ENCODE measurements at regions not wholly inside any gene's neighbourhood (a gene's known extent, or its start where the extent isn't known, plus 50 kb on each side); places are given as distances from the start of the nearest gene placed in this dataset.
"Not testable (repeated sequence)": the region's sequence is repeated elsewhere in the genome, so short reads cannot be mapped to it uniquely, and the experiment has no call there.

DNA sequence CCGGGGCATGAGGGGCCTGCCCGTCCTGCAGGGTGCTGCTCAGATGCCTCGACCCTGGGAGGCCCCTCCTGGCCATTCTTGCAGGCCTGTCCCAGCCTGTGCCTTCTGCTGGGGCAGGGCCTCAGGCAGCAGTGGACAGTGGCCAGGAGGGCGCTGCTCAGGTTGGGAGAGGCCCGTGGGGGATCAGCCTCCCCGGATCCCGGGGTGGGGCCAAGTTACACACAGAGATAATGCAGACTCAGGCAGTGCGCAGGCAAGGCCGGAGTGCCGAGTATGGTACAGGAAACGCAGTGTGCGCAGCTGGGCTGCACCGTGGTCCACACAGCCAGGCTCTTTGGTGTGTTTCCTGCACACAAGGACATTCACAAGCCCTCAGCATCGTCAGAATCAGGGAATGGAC, 147.6 kb downstream of the LAT start:
- H3K9me3 ChIP-seq (ENCODE audit: control insufficient read depth, insufficient read depth, low read length); H3K4me1 ChIP-seq (ENCODE audit: control insufficient read depth, insufficient read depth, low read length); H4K8ac ChIP-seq (ENCODE audit: low read depth in 2 of 2, low read length in 2 of 2); H3K14ac ChIP-seq (replicated peaks; ENCODE audit: low read depth, low read length); H4K5ac ChIP-seq (ENCODE audit: low read depth, low read length); CTCF ChIA-PET; H3K9me1 ChIP-seq (ENCODE audit: insufficient read depth, low read length); H3K23ac ChIP-seq (ENCODE audit: low read depth, low read length); H3K36me3 ChIP-seq (ENCODE audit: control insufficient read depth, insufficient read depth, low read length); H4K20me1 ChIP-seq (ENCODE audit: insufficient read depth, low read length); H2AK5ac ChIP-seq (ENCODE audit: low read depth, low read length); H2AK9ac ChIP-seq (replicated peaks; ENCODE audit: low read depth, low read length, poor library complexity); POLR2A ChIA-PET (ENCODE audit: unreplicated experiment); H3K56ac ChIP-seq (ENCODE audit: extremely low read depth, insufficient read depth, low read length); H3K4ac ChIP-seq (ENCODE audit: low read depth, low read length); H3K18ac ChIP-seq (ENCODE audit: low read depth, low read length); H2BK5ac ChIP-seq (ENCODE audit: low read depth, low read length, poor library complexity, severe bottlenecking); H4K91ac ChIP-seq (ENCODE audit: insufficient read depth, low read depth, low read length); H3K79me1 ChIP-seq (ENCODE audit: low read depth in 1 of 2, low read length in 2 of 2); H2BK120ac ChIP-seq (ENCODE audit: low read depth, low read length); ATAC-seq (ENCODE audit: low read depth); H3K4me2 ChIP-seq (ENCODE audit: low read depth, low read length); H3K27ac ChIP-seq (ENCODE audit: insufficient read depth, low read length); BruUV-seq (replicated peaks); H2BK20ac ChIP-seq (ENCODE audit: low read depth, low read length); H2BK15ac ChIP-seq (ENCODE audit: low read depth, low read length); intact Hi-C loops (cut with micrococcal nuclease); H2AFZ ChIP-seq (replicated peaks; ENCODE audit: low read length, poor library complexity); H3K9ac ChIP-seq (ENCODE audit: low read depth, low read length); H3K27me3 ChIP-seq (ENCODE audit: control insufficient read depth, insufficient read depth, low read length); DNase-seq; H3K4me3 ChIP-seq (ENCODE audit: insufficient read depth, low read depth, low read length); in situ Hi-C loops (cut with MboI; ENCODE audit: low sequenced_read_pairs); dilution Hi-C loops (cut with HindIII; ENCODE audit: low sequenced_read_pairs, unreplicated experiment): not testable (repeated sequence)
- whole genome bisulfite sequencing, 2 experiments (ENCODE audit: extremely low coverage in 2 of 2, insufficient read length in 1 of 2), result 86% methylated on average over 4 of the region's 14 CpGs; no CpG with 5 or more reads in 1 of the 2 experiments

DNA sequence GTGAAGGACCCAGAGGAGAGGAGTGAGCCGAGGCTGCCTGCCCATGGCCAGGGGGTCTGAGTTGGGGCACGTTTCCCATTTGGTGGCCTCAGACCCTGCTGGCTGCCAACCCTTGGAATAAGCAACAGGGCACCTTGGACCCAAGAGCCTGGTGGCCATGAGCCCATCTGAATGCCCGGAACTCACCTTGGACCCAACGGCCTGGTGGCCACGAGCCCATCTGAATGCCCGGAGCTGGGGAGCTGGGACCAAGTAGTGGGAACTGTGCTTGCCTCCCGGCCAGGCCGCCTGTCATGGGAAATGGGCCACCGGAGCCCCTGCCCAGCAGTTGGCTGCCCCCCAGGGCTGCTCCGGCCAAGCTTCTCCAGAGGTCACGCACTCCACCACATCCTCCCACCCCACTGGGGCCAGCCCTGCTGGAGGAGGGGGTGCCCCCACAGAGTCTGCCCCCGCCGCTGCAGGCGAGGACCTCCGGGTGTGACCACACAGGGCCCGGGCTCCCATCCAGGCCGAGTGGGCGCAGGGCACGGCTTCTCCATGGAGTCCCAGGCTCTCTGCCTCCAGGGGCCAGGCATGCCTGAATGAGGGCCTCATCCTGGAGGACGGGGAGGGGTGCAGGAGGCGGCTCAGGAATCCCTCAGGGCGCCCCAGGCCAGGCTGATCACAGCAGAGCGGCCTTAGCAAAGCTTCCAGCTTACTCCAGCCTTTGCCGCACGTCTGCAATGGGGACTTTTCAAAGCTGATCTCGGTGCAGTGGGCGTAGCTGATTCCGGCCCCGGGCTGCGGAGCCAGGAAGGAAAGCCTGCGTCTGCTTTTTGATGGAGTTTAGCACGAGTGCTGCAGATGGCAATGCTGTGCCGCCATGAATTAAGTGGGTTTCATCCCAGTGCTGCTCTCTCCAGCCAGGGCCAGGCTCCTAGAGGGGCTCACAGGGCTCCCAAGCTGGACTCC, 146.3 kb downstream of the LAT start:
- DNase-seq (peak; percentile 11), ATAC-seq (ENCODE audit: low read depth) (peak; percentile 49)
- H3K4me2 ChIP-seq (ENCODE audit: low read depth, low read length); H3K23ac ChIP-seq (ENCODE audit: low read depth, low read length); in situ Hi-C loops (cut with MboI; ENCODE audit: low sequenced_read_pairs); CTCF ChIA-PET; H2BK5ac ChIP-seq (ENCODE audit: low read depth, low read length, poor library complexity, severe bottlenecking); H4K8ac ChIP-seq (ENCODE audit: low read depth in 2 of 2, low read length in 2 of 2); H3K14ac ChIP-seq (replicated peaks; ENCODE audit: low read depth, low read length); H3K9me3 ChIP-seq (ENCODE audit: control insufficient read depth, insufficient read depth, low read length); H3K27me3 ChIP-seq (ENCODE audit: control insufficient read depth, insufficient read depth, low read length); H2AFZ ChIP-seq (replicated peaks; ENCODE audit: low read length, poor library complexity); H3K27ac ChIP-seq (ENCODE audit: insufficient read depth, low read length); H4K5ac ChIP-seq (ENCODE audit: low read depth, low read length); POLR2A ChIA-PET (ENCODE audit: unreplicated experiment); H4K20me1 ChIP-seq (ENCODE audit: insufficient read depth, low read length); H3K18ac ChIP-seq (ENCODE audit: low read depth, low read length); intact Hi-C loops (cut with micrococcal nuclease); H3K4ac ChIP-seq (ENCODE audit: low read depth, low read length); H2AK9ac ChIP-seq (replicated peaks; ENCODE audit: low read depth, low read length, poor library complexity); H3K36me3 ChIP-seq (ENCODE audit: control insufficient read depth, insufficient read depth, low read length); H4K91ac ChIP-seq (ENCODE audit: insufficient read depth, low read depth, low read length); H3K4me1 ChIP-seq (ENCODE audit: control insufficient read depth, insufficient read depth, low read length); H3K9ac ChIP-seq (ENCODE audit: low read depth, low read length); H2BK20ac ChIP-seq (ENCODE audit: low read depth, low read length); H2AK5ac ChIP-seq (ENCODE audit: low read depth, low read length); H3K79me1 ChIP-seq (ENCODE audit: low read depth in 1 of 2, low read length in 2 of 2); H3K9me1 ChIP-seq (ENCODE audit: insufficient read depth, low read length); H2BK15ac ChIP-seq (ENCODE audit: low read depth, low read length); H2BK120ac ChIP-seq (ENCODE audit: low read depth, low read length); dilution Hi-C loops (cut with HindIII; ENCODE audit: low sequenced_read_pairs, unreplicated experiment); H3K4me3 ChIP-seq (ENCODE audit: insufficient read depth, low read depth, low read length); BruUV-seq (replicated peaks); H3K56ac ChIP-seq (ENCODE audit: extremely low read depth, insufficient read depth, low read length): not testable (repeated sequence)
- 54% methylated on average over 10 of the region's 33 CpGs; no CpG with 5 or more reads in 1 of the 2 experiments for WGBS, 2 experiments (ENCODE audit: extremely low coverage in 2 of 2, insufficient read length in 1 of 2)

Data from IMR-90 (cell line).